ENCODE measurements at regions not wholly inside any gene's neighbourhood (a gene's known extent, or its start where the extent isn't known, plus 50 kb on each side); places are given as distances from the start of the nearest gene placed in this dataset.

GRCh38 chr11:27783701-27784355 is 83.6 kb upstream of the BDNF start:
- POLR2A ChIA-PET (ENCODE audit: partially characterized antibody), result no interaction called here

More at GRCh38 chr11:27783701-27784355, 83.6 kb upstream of the BDNF start:
- Histone ChIP-seq H3K79me1 (ENCODE audit: low read depth, low read length) (no peaks in the 10 kb centered on the region), H2BK20ac (ENCODE audit: low read length) (no peak overlapping the region), H2BK15ac (ENCODE audit: low read length) (no peak overlapping the region), H3K36me3 (ENCODE audit: control insufficient read depth in 2 of 4, insufficient read depth in 4 of 4, low read length in 3 of 4) (no peaks in the 10 kb centered on the region), H3K4me1 (replicated peaks in 1 of 4; ENCODE audit: control insufficient read depth in 3 of 4, insufficient read depth in 4 of 4, low read length in 3 of 4) (no peaks in the 10 kb centered on the region), H4K91ac (replicated peaks; ENCODE audit: insufficient read length, low read length) (no peak overlapping the region), H2AFZ (ENCODE audit: low read length) (no peak overlapping the region), H3K23me2 (ENCODE audit: low read depth, low read length) (no peaks in the 10 kb centered on the region), H3K27ac (ENCODE audit: low read depth, low read length) (no peak overlapping the region), H2BK120ac (replicated peaks; ENCODE audit: low read depth, low read length) (no peak overlapping the region), H4K5ac (ENCODE audit: insufficient read length, low read depth, low read length) (no peak overlapping the region), H3K4me3 (ENCODE audit: extremely low read depth in 1 of 4, insufficient read depth in 2 of 4, low read depth in 3 of 4, low read length in 4 of 4) (no peak overlapping the region), H3K27me3 (replicated peaks in 1 of 4; ENCODE audit: control insufficient read depth in 3 of 4, extremely low read depth in 1 of 4, insufficient read depth in 3 of 4, low read length in 3 of 4) (no peaks in the 10 kb centered on the region), H3K4me2 (ENCODE audit: insufficient read depth in 1 of 2, low read depth in 2 of 2, low read length in 2 of 2) (no peak overlapping the region), H2BK12ac (ENCODE audit: low read depth, low read length) (no peak overlapping the region), H3K9ac (replicated peaks in 1 of 4; ENCODE audit: extremely low read depth in 1 of 4, low read depth in 3 of 4, low read length in 3 of 4) (no peak overlapping the region), H2AK5ac (ENCODE audit: low read depth, low read length) (no peak overlapping the region), H3K9me3 (ENCODE audit: insufficient read depth in 2 of 2, low read depth in 1 of 2, low read length in 1 of 2) (no peaks in the 10 kb centered on the region), H3K56ac (replicated peaks; ENCODE audit: insufficient read length, low read depth, low read length) (no peak overlapping the region), H4K20me1 (replicated peaks in 1 of 2; ENCODE audit: control insufficient read depth in 1 of 2, insufficient read depth in 2 of 2, low read length in 2 of 2) (no peaks in the 10 kb centered on the region), H4K8ac (ENCODE audit: extremely low read depth, insufficient read depth, low read length) (no peak overlapping the region), H3K23ac (ENCODE audit: insufficient read length) (no peak overlapping the region), H3K4ac (replicated peaks; ENCODE audit: insufficient read length, low read depth, low read length) (no peak overlapping the region), H3K79me2 (ENCODE audit: control insufficient read depth in 1 of 2, insufficient read depth in 2 of 2, low read length in 2 of 2) (no peaks in the 10 kb centered on the region), H3K18ac (ENCODE audit: extremely low read depth, low read length) (no peak overlapping the region), H2BK5ac (ENCODE audit: low read depth, low read length) (no peak overlapping the region), H3K14ac (ENCODE audit: insufficient read length) (no peak overlapping the region)
- TF ChIP-seq KDM5A (IDR thresholded peaks at IDR 0.05; ENCODE audit: low read length), result no peak
- no peak for TF ChIP-seq NRF1 (IDR thresholded peaks at IDR 0.05; ENCODE audit: low read depth, low read length)
- TF ChIP-seq PHF8 (conservative IDR thresholded peaks at IDR 0.05; ENCODE audit: low read depth, low read length), result no peak
- TF ChIP-seq SP4 (IDR thresholded peaks at IDR 0.05; ENCODE audit: low read length), result no peak
- no peak for TF ChIP-seq SIRT6 (IDR thresholded peaks at IDR 0.05; ENCODE audit: low read length)
- no peak for TF ChIP-seq SIN3A (conservative IDR thresholded peaks at IDR 0.05 in 1 of 2, IDR thresholded peaks at IDR 0.05 in 1 of 2; ENCODE audit: low read depth in 1 of 2, low read length in 2 of 2)
- no peak for TF ChIP-seq SIX5 (IDR thresholded peaks at IDR 0.05; ENCODE audit: low read depth, low read length)
- TF ChIP-seq EP300 (IDR thresholded peaks at IDR 0.05; ENCODE audit: borderline replicate concordance in 1 of 2, low read depth in 2 of 2, low read length in 2 of 2), result no peak
- DNase-seq (ENCODE audit: low read depth in 1 of 2, low spot score in 2 of 2), result no peak
- no peak for FAIRE-seq
- 79% methylated on average over 3 of the region's 5 CpGs; no CpG with 5 or more reads in 1 of the 2 experiments for WGBS, 2 experiments (ENCODE audit: extremely low coverage in 1 of 2, insufficient coverage in 1 of 2, insufficient read length in 1 of 2, insufficient replicate concordance in 2 of 2, low coverage in 1 of 2, low lambda C conversion rate in 2 of 2, missing lambda C conversion rate in 1 of 2)
- CTCF ChIA-PET (ENCODE audit: partially characterized antibody), result interaction anchor here (0.7 to 0.8 kb wide), 2 partner anchors 89 to 890 kb away, joined by 3 read pairs; no protein-coding TSS in a partner anchor
